Ovary (tissue), 3 donors: ENCODE measurements at regions not wholly inside any gene's neighbourhood (a gene's known extent, or its start where the extent isn't known, plus 50 kb on each side); places are given as distances from the start of the nearest gene placed in this dataset.
"Not testable (repeated sequence)": the region's sequence is repeated elsewhere in the genome, so short reads cannot be mapped to it uniquely, and the experiment has no call there.

ENCODE experiments used
- POLR2A ChIP-seq: fragments of 450-650 bp; IDR thresholded peaks from one replicate; pipeline ENCODE4 v1.6.1; 2017; ENCODE audit warnings: antibody characterized with exemption, mild to moderate bottlenecking, moderate library complexity
- TF ChIP-seq, protein P1 (sequence below), 3 donors: fragments of 450-650 bp in 2 of 3; fragments of 200-600 bp in 1 of 3; IDR thresholded peaks; one replicate each; pipeline versions ENCODE4 v1.5.1 to v1.8.0; 2016 to 2022; ENCODE audit warnings: antibody characterized with exemption in 3 of 3, mild to moderate bottlenecking in 1 of 3
- donor health status: DM: no; HTN: no; CAD: no.

DNA sequence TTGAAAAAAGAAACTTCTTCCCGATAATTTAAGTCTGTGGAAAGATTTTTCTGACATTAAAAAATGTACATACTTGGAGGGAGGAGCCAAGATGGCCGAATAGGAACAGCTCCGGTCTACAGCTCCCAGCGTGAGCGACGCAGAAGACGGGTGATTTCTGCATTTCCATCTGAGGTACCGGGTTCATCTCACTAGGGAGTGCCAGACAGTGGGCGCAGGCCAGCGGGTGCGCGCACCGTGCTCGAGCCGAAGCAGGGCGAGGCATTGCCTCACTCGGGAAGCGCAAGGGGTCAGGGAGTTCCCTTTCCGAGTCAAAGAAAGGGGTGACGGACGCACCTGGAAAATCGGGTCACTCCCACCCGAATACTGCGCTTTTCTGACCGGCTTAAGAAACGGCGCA, 241.7 kb downstream of the MPDZ start:
- TF ChIP-seq, protein P1, sequence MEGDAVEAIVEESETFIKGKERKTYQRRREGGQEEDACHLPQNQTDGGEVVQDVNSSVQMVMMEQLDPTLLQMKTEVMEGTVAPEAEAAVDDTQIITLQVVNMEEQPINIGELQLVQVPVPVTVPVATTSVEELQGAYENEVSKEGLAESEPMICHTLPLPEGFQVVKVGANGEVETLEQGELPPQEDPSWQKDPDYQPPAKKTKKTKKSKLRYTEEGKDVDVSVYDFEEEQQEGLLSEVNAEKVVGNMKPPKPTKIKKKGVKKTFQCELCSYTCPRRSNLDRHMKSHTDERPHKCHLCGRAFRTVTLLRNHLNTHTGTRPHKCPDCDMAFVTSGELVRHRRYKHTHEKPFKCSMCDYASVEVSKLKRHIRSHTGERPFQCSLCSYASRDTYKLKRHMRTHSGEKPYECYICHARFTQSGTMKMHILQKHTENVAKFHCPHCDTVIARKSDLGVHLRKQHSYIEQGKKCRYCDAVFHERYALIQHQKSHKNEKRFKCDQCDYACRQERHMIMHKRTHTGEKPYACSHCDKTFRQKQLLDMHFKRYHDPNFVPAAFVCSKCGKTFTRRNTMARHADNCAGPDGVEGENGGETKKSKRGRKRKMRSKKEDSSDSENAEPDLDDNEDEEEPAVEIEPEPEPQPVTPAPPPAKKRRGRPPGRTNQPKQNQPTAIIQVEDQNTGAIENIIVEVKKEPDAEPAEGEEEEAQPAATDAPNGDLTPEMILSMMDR (IDR thresholded peaks at IDR 0.05), result not testable (repeated sequence)
- TF ChIP-seq POLR2A, result not testable (repeated sequence)
